Coronary artery (tissue), 2 donors: ENCODE measurements at regions not wholly inside any gene's neighbourhood (a gene's known extent, or its start where the extent isn't known, plus 50 kb on each side); places are given as distances from the start of the nearest gene placed in this dataset.

Source experiments
- DNase-seq: peaks from one replicate; pipeline ENCODE4 v3.0.0-alpha.2; 2017; ENCODE audit warnings: low spot score
- H3K27ac ChIP-seq, 2 donors: fragments of 200-600 bp; sonication (generic); one replicate each; pipeline ENCODE4 v1.5.1; 2016 to 2019
- H3K4me3 ChIP-seq: fragments of 200-600 bp; sonication (generic); 2 replicates; pipeline ENCODE4 v1.5.1; 2016; ENCODE audit warnings: mild to moderate bottlenecking, moderate library complexity
- TF ChIP-seq, protein P1 (sequence below): fragments of 200-600 bp; sonication (generic); IDR thresholded peaks from one replicate; pipeline ENCODE4 v1.5.1; 2019; ENCODE audit warnings: antibody characterized with exemption

GRCh38 chr13:40495621-40496001 is 170.8 kb downstream of the FOXO1 start:
- Histone ChIP-seq H3K27ac (no peak overlapping the region), H3K4me3 (no peak overlapping the region)
- DNase-seq: no peak
- TF ChIP-seq, protein P1, sequence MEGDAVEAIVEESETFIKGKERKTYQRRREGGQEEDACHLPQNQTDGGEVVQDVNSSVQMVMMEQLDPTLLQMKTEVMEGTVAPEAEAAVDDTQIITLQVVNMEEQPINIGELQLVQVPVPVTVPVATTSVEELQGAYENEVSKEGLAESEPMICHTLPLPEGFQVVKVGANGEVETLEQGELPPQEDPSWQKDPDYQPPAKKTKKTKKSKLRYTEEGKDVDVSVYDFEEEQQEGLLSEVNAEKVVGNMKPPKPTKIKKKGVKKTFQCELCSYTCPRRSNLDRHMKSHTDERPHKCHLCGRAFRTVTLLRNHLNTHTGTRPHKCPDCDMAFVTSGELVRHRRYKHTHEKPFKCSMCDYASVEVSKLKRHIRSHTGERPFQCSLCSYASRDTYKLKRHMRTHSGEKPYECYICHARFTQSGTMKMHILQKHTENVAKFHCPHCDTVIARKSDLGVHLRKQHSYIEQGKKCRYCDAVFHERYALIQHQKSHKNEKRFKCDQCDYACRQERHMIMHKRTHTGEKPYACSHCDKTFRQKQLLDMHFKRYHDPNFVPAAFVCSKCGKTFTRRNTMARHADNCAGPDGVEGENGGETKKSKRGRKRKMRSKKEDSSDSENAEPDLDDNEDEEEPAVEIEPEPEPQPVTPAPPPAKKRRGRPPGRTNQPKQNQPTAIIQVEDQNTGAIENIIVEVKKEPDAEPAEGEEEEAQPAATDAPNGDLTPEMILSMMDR: no peak

GRCh38 chr13:40496035-40496810 is 170.2 kb downstream of the FOXO1 start:
- no peak overlapping the region for H3K27ac ChIP-seq
- no peak overlapping the region for H3K4me3 ChIP-seq
- no peak for DNase-seq
- TF ChIP-seq, protein P1: no peak

- no peak overlapping the region for H3K4me3 ChIP-seq
- no peak overlapping the region for H3K27ac ChIP-seq
- DNase-seq: no peak
- TF ChIP-seq, protein P1: no peak
These were observed 168.0 kb downstream of the FOXO1 start for GRCh38 chr13:40498461-40498860.

GRCh38 chr13:40502236-40502635 is 164.2 kb downstream of the FOXO1 start:
- Histone ChIP-seq H3K27ac (no peak overlapping the region), H3K4me3 (no peak overlapping the region)
- TF ChIP-seq, protein P1: no peak
- no peak for DNase-seq

GRCh38 chr13:40503011-40503410 is 163.4 kb downstream of the FOXO1 start:
- Histone ChIP-seq H3K4me3 (no peak overlapping the region), H3K27ac (peak overlapping the region in 1 of 2 donors; percentile 79)
- DNase-seq: no peak
- TF ChIP-seq, protein P1: no peak

DNA sequence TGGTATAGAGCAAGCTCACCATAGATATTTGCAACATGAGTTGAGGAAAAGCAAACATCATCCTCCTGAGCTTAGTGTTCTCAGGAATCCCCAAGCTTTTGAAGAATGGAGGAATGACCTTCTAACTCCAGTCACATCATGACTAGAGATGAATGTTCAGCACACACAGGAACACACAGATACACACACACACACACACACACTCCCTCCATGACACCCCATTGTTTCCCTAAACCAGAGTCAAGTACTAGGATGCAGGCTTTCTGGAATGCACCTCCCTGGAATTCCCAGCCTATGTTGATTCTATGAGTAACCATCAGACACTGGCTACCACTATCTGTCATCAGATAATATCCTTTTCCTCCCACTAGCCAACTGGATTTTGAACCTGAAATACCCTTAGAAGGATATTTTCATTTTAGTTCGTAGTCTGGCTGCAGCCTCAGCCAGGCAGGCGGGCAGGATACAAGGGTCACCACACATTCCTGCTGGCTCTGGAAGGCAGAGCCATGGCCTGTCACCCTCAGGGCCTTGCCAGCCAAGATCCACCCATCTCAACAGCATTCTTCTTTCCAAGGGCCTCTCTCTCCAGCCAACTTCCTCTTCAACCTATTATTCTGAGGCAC is 162.4 kb downstream of the FOXO1 start:
- no peak for DNase-seq
- H3K4me3 ChIP-seq: no peak overlapping the region
- TF ChIP-seq, protein P1: no peak
- H3K27ac ChIP-seq: peak overlapping the region; percentile 34 to 79

DNA sequence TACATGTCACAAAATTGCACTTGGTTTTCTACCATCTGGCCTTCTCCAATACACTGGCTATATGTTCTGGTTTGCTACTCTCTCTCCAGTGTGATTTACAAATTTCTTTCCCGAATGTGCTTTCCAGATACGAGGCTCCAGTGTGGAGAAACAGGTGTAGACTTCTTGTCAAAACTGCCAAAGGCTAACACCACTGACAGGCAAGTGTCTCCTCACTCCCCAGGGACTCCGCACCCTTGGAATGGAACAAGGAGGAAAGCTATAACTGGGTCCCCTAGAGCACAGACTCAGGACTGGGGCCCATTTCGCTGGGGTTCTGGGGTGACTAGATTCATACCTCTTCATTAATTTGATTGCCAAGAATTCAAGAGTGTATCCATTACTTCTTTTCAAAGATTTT is 161.8 kb downstream of the FOXO1 start:
- TF ChIP-seq, protein P1: no peak
- H3K4me3 ChIP-seq: no peak overlapping the region
- peak overlapping the region; percentile 34 to 79 for H3K27ac ChIP-seq

More for the DNA sequence above, 161.8 kb downstream of the FOXO1 start:
- no peak for DNase-seq
